Skeletal muscle satellite cell (primary cell): ENCODE measurements at regions not wholly inside any gene's neighbourhood (a gene's known extent, or its start where the extent isn't known, plus 50 kb on each side); places are given as distances from the start of the nearest gene placed in this dataset.
"Not testable (repeated sequence)": the region's sequence is repeated elsewhere in the genome, so short reads cannot be mapped to it uniquely, and the experiment has no call there.

Experiments
- H3K27me3 ChIP-seq: 2 replicates; pipeline ENCODE4 v1.7.0; 2013; ENCODE audit warnings: low read length; ENCODE audit not compliant: control insufficient read depth, insufficient read depth
- H3K36me3 ChIP-seq: 2 replicates; pipeline ENCODE4 v1.7.0; 2013; ENCODE audit warnings: mild to moderate bottlenecking, control low read depth, low read length; ENCODE audit not compliant: insufficient read depth
- H3K4me1 ChIP-seq: 2 replicates; pipeline ENCODE4 v1.7.0; 2013; ENCODE audit warnings: low read length; ENCODE audit not compliant: control insufficient read depth, insufficient read depth
- H3K4me2 ChIP-seq: 2 replicates; pipeline ENCODE4 v1.7.0; 2013; ENCODE audit warnings: mild to moderate bottlenecking, low read length
- H3K4me3 ChIP-seq: 2 replicates; pipeline ENCODE4 v1.7.0; 2013; ENCODE audit warnings: low read length
- H3K9ac ChIP-seq: 2 replicates; pipeline ENCODE4 v1.7.0; 2013; ENCODE audit warnings: mild to moderate bottlenecking, low read depth, low read length, moderate library complexity
- H3K9me3 ChIP-seq: replicated peaks from 2 replicates; pipeline ENCODE4 v1.7.0; 2013; ENCODE audit warnings: mild to moderate bottlenecking, control low read depth, low read length

DNA sequence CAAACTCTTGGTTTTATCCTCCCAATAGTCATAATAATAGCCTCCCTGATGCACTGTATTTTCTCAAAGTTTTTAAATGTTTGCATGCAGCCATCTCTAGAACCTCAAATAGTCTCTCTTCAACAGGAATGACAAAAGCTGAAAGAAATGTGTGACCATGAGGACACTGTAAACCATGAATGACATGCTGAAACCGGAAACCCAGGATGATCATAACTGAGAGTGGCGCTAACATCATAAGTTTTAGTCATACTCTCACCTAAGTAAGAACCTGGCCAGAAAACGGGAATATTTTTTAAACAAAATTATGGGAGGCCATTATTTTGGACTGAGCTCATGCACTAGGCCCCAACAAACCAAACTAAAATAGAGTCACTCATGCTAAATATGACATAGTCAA is 278.4 kb upstream of the STXBP5 start:
- H3K9me3 ChIP-seq = no peaks in the 10 kb centered on the region
- no peaks in the 10 kb centered on the region for H3K4me1 ChIP-seq
- H3K36me3 ChIP-seq = no peaks in the 10 kb centered on the region
- H3K27me3 ChIP-seq = no peaks in the 10 kb centered on the region
- no peak overlapping the region for H3K4me3 ChIP-seq
- no peak overlapping the region for H3K9ac ChIP-seq
- H3K4me2 ChIP-seq = no peak overlapping the region

DNA sequence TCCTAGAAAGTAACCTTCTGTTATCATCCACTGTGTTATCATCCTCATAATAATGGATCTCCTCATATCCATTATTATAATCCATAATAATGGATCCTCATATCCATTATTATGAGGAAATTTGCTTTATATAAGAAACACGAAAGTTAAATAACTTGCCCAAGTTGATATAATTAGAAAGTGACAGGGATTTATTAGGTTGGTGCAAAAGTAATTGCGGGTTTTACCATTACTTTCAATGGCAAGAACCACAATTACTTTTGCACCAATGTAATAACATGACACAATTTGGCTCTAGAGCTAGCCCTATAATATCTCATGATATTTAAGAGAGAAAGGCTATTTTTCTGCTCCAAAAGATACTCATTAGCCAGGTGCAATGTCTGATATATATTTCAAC is 275.7 kb upstream of the STXBP5 start:
- Histone ChIP-seq H3K36me3 (no peaks in the 10 kb centered on the region), H3K9me3 (no peaks in the 10 kb centered on the region), H3K4me1 (no peaks in the 10 kb centered on the region)

DNA sequence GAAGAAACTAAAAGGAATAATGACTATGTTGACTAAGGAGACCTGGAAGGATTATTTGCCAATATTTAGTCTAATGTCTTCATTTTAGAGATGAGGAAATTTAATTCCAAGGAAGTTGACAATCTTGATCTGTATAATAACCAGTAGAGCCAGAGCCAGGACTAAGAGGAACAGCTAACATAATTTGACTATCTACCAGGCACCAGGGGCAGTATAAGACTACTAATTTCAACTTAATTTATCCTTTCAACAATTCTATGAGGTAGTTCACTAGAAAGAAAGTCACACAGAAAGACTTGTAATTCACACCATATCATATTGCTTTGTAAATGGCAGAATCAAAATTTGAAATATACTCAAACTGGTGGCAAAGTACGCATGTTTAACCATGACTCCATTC is 273.0 kb upstream of the STXBP5 start:
- Histone ChIP-seq H3K36me3 (no peaks in the 10 kb centered on the region), H3K4me2 (no peak overlapping the region), H3K9me3 (no peaks in the 10 kb centered on the region)

More for the DNA sequence above, 275.7 kb upstream of the STXBP5 start:
- H3K4me2 ChIP-seq = no peak overlapping the region
- H3K4me3 ChIP-seq = no peak overlapping the region
- no peak overlapping the region for H3K9ac ChIP-seq
- no peaks in the 10 kb centered on the region for H3K27me3 ChIP-seq

DNA sequence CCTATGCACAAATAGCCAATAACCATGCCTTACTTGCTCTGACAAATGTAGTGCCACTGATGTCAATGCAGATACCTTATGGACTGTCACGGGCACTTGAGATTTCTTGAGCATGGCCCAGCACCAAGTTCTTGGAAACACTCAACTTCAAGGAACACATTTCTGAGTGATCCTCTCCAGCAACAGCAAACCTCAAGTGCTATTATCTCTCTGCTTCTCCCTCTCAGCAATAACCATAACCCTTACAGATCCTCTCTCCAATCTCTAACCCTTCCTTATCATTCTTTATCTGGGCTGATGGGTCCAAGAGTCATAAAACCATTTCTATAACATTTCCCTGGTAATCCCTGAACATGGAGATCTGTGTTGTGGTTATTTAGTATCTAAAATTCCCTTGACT is 266.9 kb upstream of the STXBP5 start:
- H3K9me3 ChIP-seq = no peaks in the 10 kb centered on the region
- no peaks in the 10 kb centered on the region for H3K4me1 ChIP-seq
- no peaks in the 10 kb centered on the region for H3K36me3 ChIP-seq
- no peaks in the 10 kb centered on the region for H3K27me3 ChIP-seq
- H3K4me3 ChIP-seq = no peak overlapping the region
- no peak overlapping the region for H3K9ac ChIP-seq
- H3K4me2 ChIP-seq = no peak overlapping the region

More for the DNA sequence above, 273.0 kb upstream of the STXBP5 start:
- H3K4me1 ChIP-seq = no peaks in the 10 kb centered on the region
- no peak overlapping the region for H3K9ac ChIP-seq
- no peak overlapping the region for H3K4me3 ChIP-seq
- no peaks in the 10 kb centered on the region for H3K27me3 ChIP-seq

DNA sequence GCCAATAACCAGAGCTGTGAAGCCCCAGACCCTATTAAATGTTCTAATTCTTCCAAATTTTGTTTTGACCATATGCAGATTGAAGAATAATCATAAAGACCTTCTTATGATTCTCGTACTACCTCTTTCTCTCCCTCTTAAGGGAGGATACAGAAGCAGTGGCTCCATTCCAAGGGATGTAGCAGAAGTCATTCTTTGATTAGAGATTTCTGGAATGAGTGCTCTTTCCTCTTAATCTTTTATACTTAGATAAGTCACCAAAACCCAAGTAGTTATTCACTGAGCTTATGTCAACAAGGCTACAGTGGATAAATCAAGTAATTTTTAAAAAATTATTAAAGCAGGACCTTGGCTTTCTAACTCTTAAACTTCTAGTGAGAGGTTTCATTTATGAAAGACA is 266.0 kb upstream of the STXBP5 start:
- no peaks in the 10 kb centered on the region for H3K27me3 ChIP-seq
- no peak overlapping the region for H3K4me3 ChIP-seq
- no peak overlapping the region for H3K4me2 ChIP-seq
- no peaks in the 10 kb centered on the region for H3K9me3 ChIP-seq
- H3K4me1 ChIP-seq = no peaks in the 10 kb centered on the region
- no peaks in the 10 kb centered on the region for H3K36me3 ChIP-seq
- H3K9ac ChIP-seq = no peak overlapping the region

DNA sequence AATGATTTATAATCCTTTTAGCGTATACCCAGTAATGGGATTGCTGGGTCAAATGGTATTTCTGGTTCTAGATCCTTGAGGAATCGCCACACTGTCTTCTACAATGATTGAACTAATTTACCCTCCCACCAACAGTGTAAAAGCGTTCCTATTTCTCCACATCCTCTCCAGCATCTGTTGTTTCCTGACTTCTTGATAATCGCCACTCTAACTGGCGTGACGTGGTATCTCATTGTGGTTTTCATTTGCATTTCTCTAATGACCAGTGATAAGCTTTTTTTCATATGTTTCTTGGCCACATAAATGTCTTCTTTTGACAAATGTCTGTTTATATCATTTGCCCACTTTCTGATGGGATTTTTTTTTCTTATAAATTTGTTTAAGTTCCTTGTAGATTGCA is 264.8 kb upstream of the STXBP5 start:
- H3K4me3 ChIP-seq, H3K36me3 ChIP-seq, H3K27me3 ChIP-seq, H3K4me1 ChIP-seq, H3K9me3 ChIP-seq, H3K9ac ChIP-seq, H3K4me2 ChIP-seq: not testable (repeated sequence)

DNA sequence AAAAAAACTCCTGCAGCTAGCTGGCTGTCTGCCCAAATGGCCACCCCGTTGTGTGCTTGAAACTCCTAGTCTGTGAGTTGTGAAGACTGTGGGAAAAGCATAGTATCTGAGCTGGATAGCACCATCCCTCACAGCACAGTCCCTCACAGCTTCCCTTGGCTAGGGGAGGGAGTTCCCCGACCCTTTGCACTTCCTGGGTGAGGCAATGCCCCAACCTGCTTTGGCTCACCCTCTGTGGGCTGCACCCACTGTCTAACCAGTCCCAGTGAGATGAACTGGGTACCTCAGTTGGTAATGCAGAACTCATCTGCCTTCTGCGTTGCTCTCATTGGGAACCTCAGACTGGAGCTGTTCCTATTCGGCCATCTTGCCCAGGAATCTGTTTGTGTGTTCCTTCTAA is 260.6 kb upstream of the STXBP5 start:
- Histone ChIP-seq H3K36me3 (no peaks in the 10 kb centered on the region), H3K9ac (no peak overlapping the region), H3K9me3 (no peaks in the 10 kb centered on the region), H3K4me3 (no peak overlapping the region), H3K4me1 (no peaks in the 10 kb centered on the region), H3K27me3 (no peaks in the 10 kb centered on the region), H3K4me2 (no peak overlapping the region)

DNA sequence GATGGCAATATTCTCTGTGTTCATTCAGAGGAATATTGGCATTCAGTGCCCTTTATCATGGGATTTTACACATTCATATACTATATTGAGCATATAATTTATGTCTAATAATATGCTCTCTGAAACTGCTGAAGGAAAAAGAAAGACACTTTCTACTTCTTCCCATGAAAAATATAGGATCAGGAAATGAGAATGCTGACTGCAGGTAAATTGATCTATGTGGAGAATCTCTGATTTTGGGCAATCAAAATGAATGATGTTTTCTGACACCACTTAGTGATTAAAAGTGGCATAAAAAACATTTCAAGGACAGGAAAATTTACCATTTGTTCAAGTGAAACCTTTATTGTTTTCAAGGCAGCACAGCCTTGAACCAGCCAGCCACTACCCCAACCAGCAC is 260.1 kb upstream of the STXBP5 start:
- Histone ChIP-seq H3K27me3 (no peaks in the 10 kb centered on the region), H3K4me3 (no peak overlapping the region), H3K36me3 (no peaks in the 10 kb centered on the region), H3K9me3 (no peaks in the 10 kb centered on the region), H3K4me1 (no peaks in the 10 kb centered on the region), H3K4me2 (no peak overlapping the region), H3K9ac (no peak overlapping the region)

DNA sequence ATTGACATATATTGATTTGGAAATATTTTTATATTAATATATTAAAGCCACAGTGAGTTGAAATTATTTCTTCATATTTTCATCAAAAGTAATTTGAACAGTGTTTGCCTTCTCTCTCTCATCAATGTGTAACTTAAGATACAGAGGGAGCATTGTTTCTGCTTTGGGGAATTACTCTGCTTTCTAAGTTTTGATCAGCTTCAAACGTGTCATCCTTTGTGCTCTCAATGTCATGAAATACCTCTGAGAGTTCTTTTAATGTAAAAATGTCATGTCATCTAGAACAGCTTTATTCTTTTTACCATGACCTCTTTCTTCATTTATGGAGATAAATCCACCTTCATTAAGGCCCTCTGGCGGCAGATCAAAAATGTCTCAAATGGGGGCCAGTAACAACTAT is 259.4 kb upstream of the STXBP5 start:
- no peaks in the 10 kb centered on the region for H3K4me1 ChIP-seq
- H3K9me3 ChIP-seq = no peaks in the 10 kb centered on the region
- no peak overlapping the region for H3K4me3 ChIP-seq
- H3K36me3 ChIP-seq = no peaks in the 10 kb centered on the region
- H3K4me2 ChIP-seq = no peak overlapping the region
- H3K27me3 ChIP-seq = no peaks in the 10 kb centered on the region
- H3K9ac ChIP-seq = no peak overlapping the region

DNA sequence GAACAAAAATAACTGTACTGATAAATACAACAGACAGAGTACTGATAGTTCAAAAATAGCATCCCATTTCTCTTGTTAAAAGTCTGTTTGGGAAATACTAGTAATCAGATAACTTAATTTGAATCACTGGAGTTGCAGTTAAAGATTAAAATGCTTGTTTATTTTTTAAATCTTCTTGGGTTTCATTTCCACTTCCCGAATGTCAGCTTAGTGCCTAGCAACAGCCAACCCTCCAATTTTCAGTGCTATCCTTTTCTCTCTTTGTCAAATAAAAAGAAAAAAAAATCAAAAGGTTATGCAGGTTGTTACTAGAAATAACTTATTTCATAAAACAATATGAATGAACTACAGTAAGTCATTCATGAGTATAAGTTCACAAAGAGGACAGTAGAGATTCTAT is 257.7 kb upstream of the STXBP5 start:
- Histone ChIP-seq H3K4me3 (no peak overlapping the region), H3K9ac (no peak overlapping the region), H3K36me3 (no peaks in the 10 kb centered on the region), H3K9me3 (no peaks in the 10 kb centered on the region), H3K4me2 (no peak overlapping the region), H3K27me3 (no peaks in the 10 kb centered on the region), H3K4me1 (no peaks in the 10 kb centered on the region)

DNA sequence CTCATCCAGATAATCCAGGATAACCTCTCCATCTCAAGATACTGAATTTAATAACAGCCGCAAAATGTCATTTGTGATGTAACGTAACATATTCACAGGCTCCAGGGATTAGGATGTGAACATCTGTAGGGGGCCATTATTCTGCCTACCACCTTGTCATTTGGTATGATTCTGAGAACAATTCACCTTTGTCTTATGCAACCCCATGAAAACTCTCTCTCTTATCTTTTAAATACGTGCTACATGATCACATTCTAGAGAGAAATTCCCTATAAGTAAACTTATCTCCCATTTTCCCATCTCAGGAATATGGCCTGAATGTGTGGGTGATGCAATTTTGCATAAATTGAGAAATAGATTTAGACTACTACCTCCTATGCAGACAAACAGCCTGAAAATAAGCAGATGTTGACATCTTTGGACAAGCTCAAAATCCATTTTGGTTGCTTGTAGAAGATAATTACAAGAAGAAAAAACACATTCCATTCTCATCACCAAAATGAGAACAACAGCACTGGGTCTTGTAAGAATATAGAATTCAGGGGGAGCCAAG is 255.4 kb upstream of the STXBP5 start:
- H3K4me1 ChIP-seq = no peaks in the 10 kb centered on the region
- H3K27me3 ChIP-seq = no peaks in the 10 kb centered on the region
- no peak overlapping the region for H3K9ac ChIP-seq
- no peak overlapping the region for H3K4me2 ChIP-seq
- no peaks in the 10 kb centered on the region for H3K36me3 ChIP-seq
- no peak overlapping the region for H3K4me3 ChIP-seq
- no peaks in the 10 kb centered on the region for H3K9me3 ChIP-seq

DNA sequence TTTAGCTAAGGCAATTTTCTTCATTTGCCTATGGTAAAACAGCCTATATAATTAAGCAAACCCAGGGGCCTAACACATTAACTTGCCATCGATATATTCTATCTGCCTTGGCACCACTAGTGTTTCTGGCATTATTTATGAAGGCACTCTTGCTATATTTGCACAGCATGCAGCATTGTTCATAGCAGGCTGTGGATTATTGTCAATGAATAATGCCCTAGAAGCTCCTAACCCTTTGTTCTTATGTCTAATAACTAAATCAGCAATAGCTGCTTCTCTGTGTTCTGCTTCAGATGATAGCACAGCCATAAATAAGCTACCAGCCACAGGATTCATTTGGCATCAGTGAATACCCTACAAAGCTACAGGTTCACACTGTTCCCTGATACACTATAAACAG is 254.8 kb upstream of the STXBP5 start:
- Histone ChIP-seq H3K27me3 (no peaks in the 10 kb centered on the region), H3K9ac (no peak overlapping the region), H3K4me1 (no peaks in the 10 kb centered on the region), H3K4me2 (no peak overlapping the region), H3K9me3 (no peaks in the 10 kb centered on the region), H3K36me3 (no peaks in the 10 kb centered on the region), H3K4me3 (no peak overlapping the region)
